ENCODE measurements at regions not wholly inside any gene's neighbourhood (a gene's known extent, or its start where the extent isn't known, plus 50 kb on each side); places are given as distances from the start of the nearest gene placed in this dataset.

- Histone ChIP-seq H3K36me3 (replicated peaks; ENCODE audit: control insufficient read depth, insufficient read depth, low read length) (no peaks in the 10 kb centered on the region), H3K27me3 (ENCODE audit: control insufficient read depth, insufficient read depth, low read length) (no peaks in the 10 kb centered on the region), H3K4me3 (ENCODE audit: insufficient read depth, low read depth, low read length) (no peak overlapping the region)
- DNase-seq: no peak
These were observed 490.7 kb downstream of the NUP35 start for GRCh38 chr2:183614799-183615435.

GRCh38 chr2:183623227-183623626, 499.0 kb downstream of the NUP35 start:
- H3K4me3 ChIP-seq (ENCODE audit: insufficient read depth, low read depth, low read length): no peak overlapping the region
- no peaks in the 10 kb centered on the region for H3K27me3 ChIP-seq (ENCODE audit: control insufficient read depth, insufficient read depth, low read length)
- H3K36me3 ChIP-seq (replicated peaks; ENCODE audit: control insufficient read depth, insufficient read depth, low read length): no peaks in the 10 kb centered on the region
- DNase-seq: no peak

GRCh38 chr2:183630964-183631363, 506.7 kb downstream of the NUP35 start:
- Histone ChIP-seq H3K27me3 (ENCODE audit: control insufficient read depth, insufficient read depth, low read length) (no peaks in the 10 kb centered on the region), H3K36me3 (replicated peaks; ENCODE audit: control insufficient read depth, insufficient read depth, low read length) (no peaks in the 10 kb centered on the region), H3K4me3 (ENCODE audit: insufficient read depth, low read depth, low read length) (no peak overlapping the region)
- no peak for DNase-seq

GRCh38 chr2:183656121-183656520, 531.9 kb downstream of the NUP35 start:
- Histone ChIP-seq H3K36me3 (replicated peaks; ENCODE audit: control insufficient read depth, insufficient read depth, low read length) (no peaks in the 10 kb centered on the region), H3K27me3 (ENCODE audit: control insufficient read depth, insufficient read depth, low read length) (no peaks in the 10 kb centered on the region), H3K4me3 (ENCODE audit: insufficient read depth, low read depth, low read length) (no peak overlapping the region)
- DNase-seq: no peak

GRCh38 chr2:183665425-183665824, 541.2 kb downstream of the NUP35 start:
- H3K27me3 ChIP-seq (ENCODE audit: control insufficient read depth, insufficient read depth, low read length): no peaks in the 10 kb centered on the region
- H3K4me3 ChIP-seq (ENCODE audit: insufficient read depth, low read depth, low read length): no peak overlapping the region
- H3K36me3 ChIP-seq (replicated peaks; ENCODE audit: control insufficient read depth, insufficient read depth, low read length): no peaks in the 10 kb centered on the region
- DNase-seq: no peak

GRCh38 chr2:183666031-183666430, 541.8 kb downstream of the NUP35 start:
- H3K36me3 ChIP-seq (replicated peaks; ENCODE audit: control insufficient read depth, insufficient read depth, low read length): no peaks in the 10 kb centered on the region
- H3K4me3 ChIP-seq (ENCODE audit: insufficient read depth, low read depth, low read length): no peak overlapping the region
- no peak for DNase-seq
- H3K27me3 ChIP-seq (ENCODE audit: control insufficient read depth, insufficient read depth, low read length): no peaks in the 10 kb centered on the region

- Histone ChIP-seq H3K36me3 (replicated peaks; ENCODE audit: control insufficient read depth, insufficient read depth, low read length) (no peaks in the 10 kb centered on the region), H3K27me3 (ENCODE audit: control insufficient read depth, insufficient read depth, low read length) (peaks cover under 1% of the 10 kb centered on the region; the same call in 1 of the 2 replicates), H3K4me3 (ENCODE audit: insufficient read depth, low read depth, low read length) (no peak overlapping the region)
- no peak for DNase-seq
These were observed 547.0 kb downstream of the NUP35 start for GRCh38 chr2:183671233-183671632.

- no peak for DNase-seq
- Histone ChIP-seq H3K27me3 (ENCODE audit: control insufficient read depth, insufficient read depth, low read length) (peaks cover 3% of the 10 kb centered on the region; the same call in 1 of the 2 replicates), H3K4me3 (ENCODE audit: insufficient read depth, low read depth, low read length) (no peak overlapping the region)
These were observed 554.7 kb downstream of the NUP35 start for GRCh38 chr2:183678908-183679307.

GRCh38 chr2:183680573-183680972, 556.3 kb downstream of the NUP35 start:
- Histone ChIP-seq H3K36me3 (replicated peaks; ENCODE audit: control insufficient read depth, insufficient read depth, low read length) (no peaks in the 10 kb centered on the region), H3K4me3 (ENCODE audit: insufficient read depth, low read depth, low read length) (no peak overlapping the region), H3K27me3 (ENCODE audit: control insufficient read depth, insufficient read depth, low read length) (peaks cover 3% of the 10 kb centered on the region; the same call in 1 of the 2 replicates)
- DNase-seq: no peak

More at GRCh38 chr2:183678908-183679307, 554.7 kb downstream of the NUP35 start:
- no peaks in the 10 kb centered on the region for H3K36me3 ChIP-seq (replicated peaks; ENCODE audit: control insufficient read depth, insufficient read depth, low read length)

- DNase-seq: no peak
- Histone ChIP-seq H3K4me3 (ENCODE audit: insufficient read depth, low read depth, low read length) (no peak overlapping the region), H3K27me3 (ENCODE audit: control insufficient read depth, insufficient read depth, low read length) (no peaks in the 10 kb centered on the region; the same call in 1 of the 2 replicates), H3K36me3 (replicated peaks; ENCODE audit: control insufficient read depth, insufficient read depth, low read length) (no peaks in the 10 kb centered on the region)
These were observed 560.4 kb downstream of the NUP35 start for GRCh38 chr2:183684686-183685085.

GRCh38 chr2:183696028-183696427, 571.8 kb downstream of the NUP35 start:
- no peak for DNase-seq
- no peaks in the 10 kb centered on the region; the same call in 1 of the 2 replicates for H3K27me3 ChIP-seq (ENCODE audit: control insufficient read depth, insufficient read depth, low read length)
- no peaks in the 10 kb centered on the region for H3K36me3 ChIP-seq (replicated peaks; ENCODE audit: control insufficient read depth, insufficient read depth, low read length)
- no peak overlapping the region for H3K4me3 ChIP-seq (ENCODE audit: insufficient read depth, low read depth, low read length)

- DNase-seq: no peak
- Histone ChIP-seq H3K36me3 (replicated peaks; ENCODE audit: control insufficient read depth, insufficient read depth, low read length) (no peaks in the 10 kb centered on the region), H3K27me3 (ENCODE audit: control insufficient read depth, insufficient read depth, low read length) (no peaks in the 10 kb centered on the region), H3K4me3 (ENCODE audit: insufficient read depth, low read depth, low read length) (no peak overlapping the region)
These were observed 585.6 kb downstream of the NUP35 start for GRCh38 chr2:183709829-183710228.

- DNase-seq: no peak
- Histone ChIP-seq H3K27me3 (ENCODE audit: control insufficient read depth, insufficient read depth, low read length) (no peaks in the 10 kb centered on the region), H3K4me3 (ENCODE audit: insufficient read depth, low read depth, low read length) (no peak overlapping the region), H3K36me3 (replicated peaks; ENCODE audit: control insufficient read depth, insufficient read depth, low read length) (no peaks in the 10 kb centered on the region)
These were observed 594.0 kb downstream of the NUP35 start for GRCh38 chr2:183718246-183718645.

GRCh38 chr2:183723278-183723677, 599.0 kb downstream of the NUP35 start:
- Histone ChIP-seq H3K27me3 (ENCODE audit: control insufficient read depth, insufficient read depth, low read length) (no peaks in the 10 kb centered on the region), H3K36me3 (replicated peaks; ENCODE audit: control insufficient read depth, insufficient read depth, low read length) (no peaks in the 10 kb centered on the region), H3K4me3 (ENCODE audit: insufficient read depth, low read depth, low read length) (no peak overlapping the region)
- DNase-seq: no peak

- Histone ChIP-seq H3K27me3 (ENCODE audit: control insufficient read depth, insufficient read depth, low read length) (no peaks in the 10 kb centered on the region), H3K36me3 (replicated peaks; ENCODE audit: control insufficient read depth, insufficient read depth, low read length) (no peaks in the 10 kb centered on the region), H3K4me3 (ENCODE audit: insufficient read depth, low read depth, low read length) (no peak overlapping the region)
- no peak for DNase-seq
These were observed 605.1 kb downstream of the NUP35 start for GRCh38 chr2:183729380-183729779.

GRCh38 chr2:183740241-183740640, 616.0 kb downstream of the NUP35 start:
- Histone ChIP-seq H3K36me3 (replicated peaks; ENCODE audit: control insufficient read depth, insufficient read depth, low read length) (no peaks in the 10 kb centered on the region), H3K27me3 (ENCODE audit: control insufficient read depth, insufficient read depth, low read length) (no peaks in the 10 kb centered on the region), H3K4me3 (ENCODE audit: insufficient read depth, low read depth, low read length) (no peak overlapping the region)
- DNase-seq: no peak
